Right lung (tissue), 2 donors: ENCODE measurements at regions not wholly inside any gene's neighbourhood (a gene's known extent, or its start where the extent isn't known, plus 50 kb on each side); places are given as distances from the start of the nearest gene placed in this dataset.

Experiments used
- DNase-seq, 2 donors: peaks; one replicate each; pipeline ENCODE4 v3.0.0-alpha.2; 2013

- DNase-seq = no peak
Measured at GRCh38 chr14:28467611-28468010, 299.0 kb upstream of the FOXG1 start.

GRCh38 chr14:28468191-28469151 lies 298.1 kb upstream of the FOXG1 start:
- DNase-seq = no peak

- no peak for DNase-seq
Measured at GRCh38 chr14:28482251-28483040, 284.1 kb upstream of the FOXG1 start.

DNA sequence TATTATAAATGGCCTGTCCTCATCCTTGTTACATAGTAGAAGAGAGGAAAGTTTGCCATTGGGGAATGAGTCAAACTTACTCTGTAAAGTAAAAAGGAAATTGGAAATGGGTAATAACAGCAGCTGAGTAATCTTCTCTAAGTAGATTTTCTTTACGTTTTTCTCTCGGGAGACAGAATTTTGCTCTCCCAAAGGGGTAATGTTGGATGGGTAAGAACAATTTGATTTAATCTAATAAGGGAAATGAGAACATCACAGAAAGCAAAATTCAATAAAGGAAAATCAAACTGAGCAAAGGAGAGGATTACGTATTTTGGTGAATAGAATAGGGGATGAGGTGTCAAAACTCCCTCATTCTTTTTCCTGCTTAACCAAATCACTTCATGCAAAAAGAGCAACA lies 283.1 kb upstream of the FOXG1 start:
- DNase-seq = no peak

DNA sequence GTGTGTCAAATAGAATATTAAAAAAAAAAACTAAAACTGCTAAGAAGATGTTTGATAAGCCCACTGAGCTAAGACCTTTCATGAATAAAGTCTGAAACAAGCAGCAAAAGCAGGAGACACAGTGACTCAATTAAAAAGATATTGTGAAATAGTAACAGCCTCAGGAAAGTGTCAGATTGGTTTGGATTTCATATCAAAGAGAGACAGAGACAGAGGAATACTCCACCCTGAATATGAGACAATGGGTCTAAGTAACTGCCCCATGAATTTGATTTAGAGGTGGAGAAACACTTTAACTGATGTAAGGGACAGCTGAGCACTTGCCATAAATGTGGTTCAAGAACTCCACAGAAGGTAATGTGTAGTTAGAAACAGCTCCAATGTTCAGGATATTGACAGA lies 277.9 kb upstream of the FOXG1 start:
- no peak for DNase-seq

- DNase-seq = no peak
Measured at GRCh38 chr14:28493516-28493915, 273.1 kb upstream of the FOXG1 start.

DNA sequence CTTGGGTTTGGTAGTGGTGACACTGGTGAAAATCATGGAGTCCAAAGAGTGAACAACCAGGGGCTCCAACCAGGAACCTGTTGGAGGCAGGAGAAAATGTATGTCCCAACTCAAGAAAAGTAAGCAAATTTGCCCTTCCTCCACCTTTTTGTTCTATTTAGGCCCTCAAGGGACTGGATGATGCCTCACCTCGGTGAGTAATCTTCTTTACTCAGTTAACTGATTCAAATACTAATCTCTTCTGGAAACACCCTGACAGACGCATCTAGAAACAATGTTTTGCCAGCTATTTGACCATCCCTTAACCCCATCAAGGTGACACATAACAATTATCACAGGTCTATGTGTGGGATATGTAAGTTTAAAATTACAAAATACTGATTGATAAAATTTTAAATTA lies 272.4 kb upstream of the FOXG1 start:
- no peak for DNase-seq

- DNase-seq = no peak
Measured at GRCh38 chr14:28496364-28496763, 270.2 kb upstream of the FOXG1 start.

DNA sequence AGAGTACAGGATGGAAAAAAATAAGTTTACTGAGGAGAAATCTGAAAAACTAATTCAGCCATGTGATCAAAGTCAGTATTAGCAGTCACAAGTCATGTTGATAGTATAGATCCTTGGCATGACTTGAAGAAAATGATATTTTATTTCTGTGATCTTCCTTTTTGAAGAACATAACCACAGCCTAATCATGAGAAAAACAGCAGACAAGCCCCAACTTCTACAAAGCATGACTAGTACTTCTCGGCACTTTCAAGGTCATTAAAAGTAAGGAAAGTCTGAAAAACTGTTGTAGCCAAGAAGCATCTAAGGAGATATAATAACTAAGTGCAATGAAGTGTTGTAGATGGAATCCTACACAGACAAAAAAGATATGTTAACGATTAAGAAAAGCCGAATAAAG lies 264.1 kb upstream of the FOXG1 start:
- DNase-seq = no peak

GRCh38 chr14:28515571-28515970 lies 251.0 kb upstream of the FOXG1 start:
- DNase-seq = no peak

DNA sequence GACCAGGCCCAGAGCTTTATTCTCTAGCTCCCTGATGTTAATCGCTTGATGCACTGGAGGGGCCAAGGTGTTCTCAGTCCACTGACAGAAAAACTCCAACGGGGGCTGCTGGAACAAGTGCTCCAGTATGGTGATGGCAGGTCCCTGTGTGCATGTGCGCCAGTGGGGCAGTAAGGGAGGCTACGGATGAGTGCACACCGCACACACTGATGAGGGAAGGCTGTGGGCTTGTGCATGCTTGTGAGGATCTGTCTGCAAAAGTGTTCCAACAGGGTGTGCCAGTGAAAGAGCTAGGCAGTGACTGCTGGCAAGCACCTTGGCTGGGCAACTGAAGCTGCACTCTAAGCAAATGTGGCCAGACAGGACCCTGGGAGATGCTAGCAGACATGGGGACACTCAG lies 229.7 kb upstream of the FOXG1 start:
- no peak for DNase-seq

- DNase-seq = no peak
Measured at GRCh38 chr14:28542040-28542439, 224.5 kb upstream of the FOXG1 start.

DNA sequence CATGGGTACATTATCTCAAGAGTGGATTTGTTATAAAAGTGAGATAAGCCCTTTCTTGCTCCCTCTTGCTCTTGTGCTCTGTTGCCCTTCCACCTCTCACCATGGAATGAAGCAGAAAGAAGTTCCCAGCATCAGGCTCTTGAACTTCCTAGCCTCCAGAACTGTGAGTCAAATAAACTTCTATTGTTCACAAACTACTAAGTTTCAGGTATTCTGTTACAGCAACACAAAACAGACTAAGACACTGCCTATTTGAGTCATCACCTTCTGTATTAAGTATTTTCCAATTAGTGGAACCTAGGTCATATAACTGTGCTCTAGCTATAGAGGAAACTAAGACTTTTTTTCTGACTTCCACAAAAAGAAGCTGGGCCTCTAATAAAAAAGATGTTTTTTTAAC lies 201.2 kb upstream of the FOXG1 start:
- no peak for DNase-seq

- no peak for DNase-seq
Measured at GRCh38 chr14:28570391-28570790, 196.2 kb upstream of the FOXG1 start.

GRCh38 chr14:28571636-28572035 lies 195.0 kb upstream of the FOXG1 start:
- no peak for DNase-seq

DNA sequence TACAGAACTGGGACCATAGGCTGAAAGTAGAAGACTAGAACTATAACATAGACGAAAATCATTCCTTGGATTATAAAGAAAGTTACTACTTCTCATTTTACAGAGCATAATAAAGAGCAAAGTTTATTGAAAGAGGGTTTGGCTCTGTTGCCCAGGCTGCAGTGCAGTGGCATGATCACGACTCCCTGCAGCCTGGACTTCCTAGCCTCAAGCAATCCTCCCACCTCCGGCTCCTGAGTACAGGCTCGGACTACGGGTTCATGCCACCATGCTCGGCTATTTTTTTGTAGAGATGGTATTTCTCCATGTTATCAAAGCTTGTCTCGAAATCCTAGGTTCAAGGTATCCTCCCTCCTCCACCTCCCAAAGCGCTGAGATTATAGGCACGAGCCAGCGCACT lies 190.1 kb upstream of the FOXG1 start:
- no peak for DNase-seq

DNA sequence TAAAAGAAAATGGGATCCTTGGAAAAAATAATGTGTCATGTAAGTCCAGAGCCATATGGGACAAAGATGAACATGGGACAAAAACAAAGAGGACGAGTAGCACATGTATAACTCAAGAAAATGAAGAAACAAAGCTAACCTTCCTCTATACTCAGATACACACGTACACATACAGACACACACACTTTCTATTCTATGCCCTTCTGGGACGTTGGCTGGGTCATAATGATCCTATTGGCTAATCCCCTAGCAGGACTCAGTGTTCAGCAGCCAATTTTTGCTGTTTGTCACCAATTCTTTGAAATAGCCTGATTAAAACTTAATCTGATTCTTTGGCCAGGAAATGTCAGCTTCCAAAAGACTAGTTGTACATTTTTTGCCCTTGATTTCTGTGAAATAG lies 189.4 kb upstream of the FOXG1 start:
- no peak for DNase-seq

DNA sequence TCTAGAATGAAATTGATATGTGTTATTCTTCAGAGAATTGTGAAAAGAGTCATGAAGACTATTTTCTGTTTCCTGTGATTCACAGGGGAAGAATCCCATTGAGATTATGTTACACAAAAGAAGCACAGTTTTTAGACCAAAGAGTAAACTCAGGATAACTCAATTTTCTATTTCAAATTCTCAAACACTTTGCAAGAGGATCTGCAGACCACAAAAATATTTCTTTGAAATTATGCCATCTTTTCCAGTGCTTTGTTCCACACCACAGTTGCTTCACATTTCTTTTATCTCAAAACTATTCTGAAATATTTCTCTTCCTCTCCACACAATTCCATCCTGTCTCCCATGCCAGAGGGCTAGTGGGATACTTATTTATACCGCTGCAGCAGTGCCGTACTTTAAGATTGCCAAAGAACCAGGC lies 188.9 kb upstream of the FOXG1 start:
- no peak for DNase-seq

DNA sequence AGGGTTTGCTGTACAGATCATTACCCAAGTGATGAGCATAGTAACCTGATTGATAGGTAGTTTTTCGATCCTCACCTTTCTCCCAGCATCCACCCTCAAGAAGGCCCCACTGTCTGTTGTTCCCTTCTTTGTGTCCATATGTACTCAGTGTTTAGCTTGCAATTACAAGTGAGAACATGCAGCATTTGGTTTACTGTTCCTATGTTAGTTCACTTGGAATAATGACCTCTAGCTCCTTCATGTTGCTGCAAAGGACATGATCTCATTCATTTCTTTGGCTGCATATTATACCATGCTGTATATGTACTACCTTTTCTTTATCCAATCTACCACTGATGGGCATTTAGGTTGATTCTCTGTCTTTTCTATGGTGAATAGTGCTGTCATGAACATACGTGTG lies 181.6 kb upstream of the FOXG1 start:
- DNase-seq = no peak

DNA sequence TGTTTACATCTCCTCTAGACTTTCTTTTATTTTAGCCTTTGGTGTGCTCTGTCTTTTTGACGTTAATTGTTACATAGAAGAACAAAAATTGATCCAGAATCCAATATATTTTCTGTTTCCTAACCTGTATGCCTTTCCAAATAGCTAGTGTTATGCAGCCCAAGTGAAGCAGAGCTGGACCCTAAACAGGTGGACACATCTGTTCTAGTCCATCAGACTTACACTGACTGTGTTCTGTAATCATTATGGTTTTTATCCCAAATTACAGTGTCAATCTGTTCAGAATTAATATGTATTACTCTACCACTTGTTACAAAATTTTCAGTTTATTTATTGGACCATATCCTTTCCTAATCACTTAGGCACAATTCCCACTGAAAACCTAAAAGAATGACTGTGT lies 176.8 kb upstream of the FOXG1 start:
- no peak for DNase-seq

GRCh38 chr14:28596391-28596790 lies 170.2 kb upstream of the FOXG1 start:
- no peak for DNase-seq

- no peak for DNase-seq
Measured at GRCh38 chr14:28599191-28599590, 167.4 kb upstream of the FOXG1 start.

- DNase-seq = no peak
Measured at GRCh38 chr14:28599605-28600004, 167.0 kb upstream of the FOXG1 start.
